H9 (cell line): ENCODE measurements at regions not wholly inside any gene's neighbourhood (a gene's known extent, or its start where the extent isn't known, plus 50 kb on each side); places are given as distances from the start of the nearest gene placed in this dataset.

Experiments
- DNase-seq: peaks from one replicate; pipeline ENCODE4 v3.0.0-alpha.2; 2017
- H2AFZ ChIP-seq: one replicate; pipeline ENCODE4 v1.6.1; 2013; ENCODE audit warnings: mild to moderate bottlenecking, low read length, control low read depth, moderate library complexity
- H2AK5ac ChIP-seq: 2 replicates; pipeline ENCODE4 v1.6.1; 2013; ENCODE audit warnings: low read length, control low read depth, mixed read lengths; ENCODE audit not compliant: insufficient read length
- H2BK120ac ChIP-seq: one replicate; pipeline ENCODE4 v1.6.1; 2013; ENCODE audit warnings: low read depth, mild to moderate bottlenecking, low read length, control low read depth, inconsistent platforms; ENCODE audit not compliant: poor library complexity, severe bottlenecking
- H2BK12ac ChIP-seq: 2 replicates; pipeline ENCODE4 v1.6.1; 2013; ENCODE audit warnings: low read length, control low read depth, mixed read lengths, low read depth; ENCODE audit not compliant: insufficient read length
- H2BK15ac ChIP-seq: 2 replicates; pipeline ENCODE4 v1.6.1; 2013; ENCODE audit warnings: low read depth, low read length, control low read depth
- H2BK20ac ChIP-seq: one replicate; pipeline ENCODE4 v1.6.1; 2013; ENCODE audit warnings: low read depth, mild to moderate bottlenecking, low read length, control low read depth, inconsistent platforms; ENCODE audit not compliant: poor library complexity, severe bottlenecking
- H2BK5ac ChIP-seq: 2 replicates; pipeline ENCODE4 v1.6.1; 2013; ENCODE audit warnings: low read length, control low read depth, mixed read lengths; ENCODE audit not compliant: insufficient read length
- H3K14ac ChIP-seq: 2 replicates; pipeline ENCODE4 v1.6.1; 2013; ENCODE audit warnings: low read length, control low read depth; ENCODE audit not compliant: insufficient read depth
- H3K18ac ChIP-seq: 2 replicates; pipeline ENCODE4 v1.6.1; 2013; ENCODE audit warnings: low read depth, mild to moderate bottlenecking, mixed read lengths, low read length, control low read depth; ENCODE audit not compliant: insufficient read length
- H3K23ac ChIP-seq: 2 replicates; pipeline ENCODE4 v1.6.1; 2013; ENCODE audit warnings: low read length, control low read depth, mixed read lengths, low read depth; ENCODE audit not compliant: insufficient read length
- H3K23me2 ChIP-seq: 2 replicates; pipeline ENCODE4 v1.6.1; 2013; ENCODE audit warnings: low read depth, mild to moderate bottlenecking, mixed read lengths, low read length, control low read depth; ENCODE audit not compliant: insufficient read length, poor library complexity, severe bottlenecking
- H3K27ac ChIP-seq: 2 replicates; pipeline ENCODE4 v1.5.1; 2013; ENCODE audit warnings: low read length, control low read depth, mixed read lengths, low read depth; ENCODE audit not compliant: insufficient read length
- H3K27me3 ChIP-seq: 2 replicates; pipeline ENCODE4 v1.6.1; 2013; ENCODE audit warnings: low read length, control low read depth, inconsistent platforms; ENCODE audit not compliant: insufficient read depth
- H3K4ac ChIP-seq: 2 replicates; pipeline ENCODE4 v1.6.1; 2013; ENCODE audit warnings: low read depth, mild to moderate bottlenecking, control low read depth, inconsistent platforms, low read length, moderate library complexity
- H3K4me1 ChIP-seq: 2 replicates; pipeline ENCODE4 v1.6.1; 2013; ENCODE audit warnings: low read length, control low read depth, inconsistent platforms; ENCODE audit not compliant: insufficient read depth
- H3K4me2 ChIP-seq: 2 replicates; pipeline ENCODE4 v1.6.1; 2013; ENCODE audit warnings: low read length, control low read depth, mixed read lengths; ENCODE audit not compliant: insufficient read length, insufficient read depth
- H3K56ac ChIP-seq: 2 replicates; pipeline ENCODE4 v1.6.1; 2013; ENCODE audit warnings: low read depth, mild to moderate bottlenecking, mixed read lengths, low read length, control low read depth; ENCODE audit not compliant: insufficient read length
- H3K79me1 ChIP-seq: 2 replicates; pipeline ENCODE4 v1.6.1; 2013; ENCODE audit warnings: low read depth, mild to moderate bottlenecking, moderate library complexity, low read length, control low read depth, inconsistent platforms; ENCODE audit not compliant: insufficient read depth, poor library complexity, severe bottlenecking
- H3K79me2 ChIP-seq: 2 replicates; pipeline ENCODE4 v1.6.1; 2013; ENCODE audit warnings: low read length, control low read depth, inconsistent platforms; ENCODE audit not compliant: insufficient read depth
- H3K9ac ChIP-seq: 2 replicates; pipeline ENCODE4 v1.6.1; 2013; ENCODE audit warnings: low read length, control low read depth, mixed read lengths; ENCODE audit not compliant: insufficient read length; ENCODE audit errors: extremely low read depth
- H3K9me3 ChIP-seq: one replicate; pipeline ENCODE4 v1.6.1; 2013; ENCODE audit warnings: low read depth, low read length, inconsistent platforms; ENCODE audit not compliant: control insufficient read depth
- H3T11ph ChIP-seq: one replicate; pipeline ENCODE4 v1.6.1; 2013; ENCODE audit warnings: mild to moderate bottlenecking, low read length, control low read depth, inconsistent platforms
- H4K20me1 ChIP-seq: one replicate; pipeline ENCODE4 v1.6.1; 2013; ENCODE audit not compliant: control insufficient read depth, insufficient read length, insufficient read depth
- H4K5ac ChIP-seq: 2 replicates; pipeline ENCODE4 v1.6.1; 2013; ENCODE audit warnings: low read depth, mild to moderate bottlenecking, mixed read lengths, low read length, control low read depth; ENCODE audit not compliant: insufficient read length
- H4K8ac ChIP-seq: replicated peaks from 2 replicates; pipeline ENCODE4 v1.6.1; 2013; ENCODE audit warnings: low read length, control low read depth, mixed read lengths, low read depth; ENCODE audit not compliant: insufficient read length
- H4K91ac ChIP-seq: 2 replicates; pipeline ENCODE4 v1.6.1; 2013; ENCODE audit warnings: low read depth, mild to moderate bottlenecking, moderate library complexity, mixed read lengths, low read length, control low read depth; ENCODE audit not compliant: insufficient read length
- H3K27ac Mint-ChIP-seq, 3 experiments: 2 replicates in 2 of 3; 3 replicates in 1 of 3; pipeline ENCODE4 v1.8.0; 2020 to 2021; ENCODE audit warnings: mixed read lengths in 3 of 3, mild to moderate bottlenecking in 1 of 3, moderate library complexity in 1 of 3
- H3K27me3 Mint-ChIP-seq: 2 replicates; pipeline ENCODE4 v1.8.0; 2021; ENCODE audit warnings: low read depth, mild to moderate bottlenecking, moderate library complexity, mixed read lengths
- H3K36me3 Mint-ChIP-seq, 3 experiments: 2 replicates in 2 of 3; 3 replicates in 1 of 3; pipeline ENCODE4 v1.8.0; 2020 to 2021; ENCODE audit warnings: low read depth in 3 of 3, mixed read lengths in 3 of 3; ENCODE audit not compliant: insufficient read depth in 1 of 3
- H3K4me1 Mint-ChIP-seq, 2 experiments: 2 replicates each; pipeline ENCODE4 v1.8.0; 2020; ENCODE audit warnings: mixed read lengths in 2 of 2
- H3K4me3 Mint-ChIP-seq, 2 experiments: 2 replicates in 1 of 2; 3 replicates in 1 of 2; pipeline ENCODE4 v1.8.0; 2020 to 2021; ENCODE audit warnings: mild to moderate bottlenecking in 2 of 2, mixed read lengths in 2 of 2, moderate library complexity in 1 of 2
- H3K9me3 Mint-ChIP-seq, 2 experiments: 2 replicates in 1 of 2; 3 replicates in 1 of 2; pipeline ENCODE4 v1.8.0; 2020; ENCODE audit warnings: mild to moderate bottlenecking in 2 of 2, mixed read lengths in 2 of 2, moderate library complexity in 1 of 2
- CTCF ChIP-seq: fragments of 200-600 bp; sonication (generic); conservative IDR thresholded peaks from 3 replicates; pipeline ENCODE4 v1.8.0; 2021; ENCODE audit warnings: antibody characterized with exemption, mild to moderate bottlenecking
- WGBS: extraction: QIAGEN DNeasy Blood & Tissue Kit; methylation state at CpG from one replicate; pipeline ENCODE4 v1.1.7; 2013; ENCODE audit warnings: missing lambda C conversion rate, low lambda C conversion rate, mixed read lengths; ENCODE audit not compliant: insufficient read length; ENCODE audit errors: extremely low coverage; 5-methylcytosine and 5-hydroxymethylcytosine counted together

GRCh38 chr18:59954755-59955156 lies 55.0 kb downstream of the PMAIP1 start:
- Histone ChIP-seq H3K56ac (no peak overlapping the region), H3K79me2 (no peaks in the 10 kb centered on the region), H3K23me2 (no peaks in the 10 kb centered on the region), H3K23ac (no peak overlapping the region), H3K9ac (no peak overlapping the region), H2AFZ (no peak overlapping the region), H3K18ac (no peak overlapping the region), H3K4ac (no peak overlapping the region), H4K5ac (no peak overlapping the region), H3K27me3 (no peaks in the 10 kb centered on the region), H3K4me1 (no peaks in the 10 kb centered on the region), H3K79me1 (no peaks in the 10 kb centered on the region), H3T11ph (no peak overlapping the region), H4K20me1 (no peaks in the 10 kb centered on the region), H2BK5ac (no peak overlapping the region), H3K9me3 (no peaks in the 10 kb centered on the region), H3K14ac (no peak overlapping the region), H3K27ac (no peak overlapping the region), H2AK5ac (no peak overlapping the region), H2BK12ac (no peak overlapping the region), H4K91ac (no peak overlapping the region), H4K8ac (no peak overlapping the region), H3K4me2 (no peak overlapping the region), H2BK120ac (no peak overlapping the region), H2BK20ac (no peak overlapping the region), H2BK15ac (no peak overlapping the region)
- no peaks in the 10 kb centered on the region; a peak in 1 of 4 replicates for H3K4me1 Mint-ChIP-seq
- no peak overlapping the region for H3K4me3 Mint-ChIP-seq
- WGBS = no CpG with 5 or more reads among the region's 2 CpGs
- H3K27ac Mint-ChIP-seq = no peak overlapping the region
- H3K36me3 Mint-ChIP-seq = no peaks in the 10 kb centered on the region
- H3K27me3 Mint-ChIP-seq = no peaks in the 10 kb centered on the region
- H3K9me3 Mint-ChIP-seq = no peaks in the 10 kb centered on the region
- no peak for TF ChIP-seq CTCF
- no peak for DNase-seq
